GM19025 (cell line): ENCODE measurements at regions not wholly inside any gene's neighbourhood (a gene's known extent, or its start where the extent isn't known, plus 50 kb on each side); places are given as distances from the start of the nearest gene placed in this dataset.

Experiments
- ATAC-seq: cut with Tn5 transposase; IDR thresholded peaks from one replicate; pipeline ENCODE4 v1.9.1; 2021; ENCODE audit warnings: mild to moderate bottlenecking, low read depth, moderate library complexity; ENCODE audit not compliant: unreplicated experiment

DNA sequence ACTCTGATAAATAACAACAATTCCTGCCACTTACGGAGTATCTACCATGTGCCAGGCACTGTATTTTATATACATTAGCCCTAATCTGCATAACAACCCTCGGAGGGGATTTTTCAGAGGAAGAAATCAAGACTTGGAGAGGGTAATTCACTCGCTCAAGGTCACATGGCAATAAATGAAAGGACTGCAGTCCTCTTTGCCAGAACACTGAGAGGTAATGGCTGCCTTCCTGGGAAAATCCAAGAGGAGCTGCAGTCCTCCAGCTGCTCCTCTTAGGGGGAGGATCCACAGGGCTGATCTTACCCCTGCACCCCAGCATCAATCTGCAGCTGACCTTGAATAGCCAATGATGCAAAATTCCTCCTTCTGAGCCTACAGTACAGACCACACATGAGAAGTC lies 114.1 kb upstream of the RPL38 start:
- ATAC-seq, result no peak

DNA sequence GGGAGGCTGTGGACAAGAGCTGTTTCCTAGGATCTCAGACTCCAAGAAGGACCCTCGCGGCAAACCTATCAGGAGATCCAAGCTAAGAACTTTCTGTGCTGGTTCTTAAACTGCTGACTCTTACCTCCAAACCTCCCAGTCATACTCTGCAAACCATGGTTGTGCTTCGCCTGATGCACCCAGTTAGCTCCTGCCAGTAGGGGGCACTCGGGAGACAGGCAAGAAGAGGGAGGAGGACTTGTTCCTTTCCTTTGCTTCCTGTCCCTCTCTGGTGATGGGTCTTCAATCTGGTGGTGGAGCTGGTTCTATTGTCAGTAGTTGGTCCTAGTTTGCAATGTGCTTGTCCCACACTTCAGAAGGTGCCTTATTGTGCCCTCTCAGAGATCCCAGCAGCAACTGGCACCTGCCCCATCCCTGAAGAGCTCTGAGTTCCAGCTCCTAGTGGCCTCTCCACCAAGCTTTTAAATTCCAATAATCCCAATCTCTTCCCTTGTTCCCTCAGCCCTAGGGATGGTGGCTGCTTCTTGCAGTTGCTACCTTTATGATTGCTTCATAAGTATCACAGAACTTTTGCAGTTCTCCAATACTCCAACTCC lies 113.5 kb upstream of the RPL38 start:
- ATAC-seq, result no peak

DNA sequence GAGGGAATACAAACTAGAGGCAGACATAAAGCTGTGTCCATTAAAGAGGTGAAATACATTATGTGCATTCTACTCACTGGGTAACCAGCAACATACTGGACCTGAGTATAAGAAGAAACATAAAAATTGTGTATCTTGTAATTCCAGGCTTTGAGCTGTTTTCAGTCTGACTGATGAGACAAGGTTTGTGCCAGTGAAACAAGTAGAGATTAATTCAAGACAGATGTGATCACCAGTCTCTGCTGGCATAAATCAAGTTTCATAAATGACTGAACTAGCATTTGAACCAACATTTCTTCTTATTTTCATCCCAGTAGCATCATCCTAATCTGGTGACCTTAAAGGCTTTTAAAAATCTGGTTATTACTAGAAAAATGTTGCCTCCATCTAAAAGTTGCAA lies 108.8 kb upstream of the RPL38 start:
- ATAC-seq, result no peak

DNA sequence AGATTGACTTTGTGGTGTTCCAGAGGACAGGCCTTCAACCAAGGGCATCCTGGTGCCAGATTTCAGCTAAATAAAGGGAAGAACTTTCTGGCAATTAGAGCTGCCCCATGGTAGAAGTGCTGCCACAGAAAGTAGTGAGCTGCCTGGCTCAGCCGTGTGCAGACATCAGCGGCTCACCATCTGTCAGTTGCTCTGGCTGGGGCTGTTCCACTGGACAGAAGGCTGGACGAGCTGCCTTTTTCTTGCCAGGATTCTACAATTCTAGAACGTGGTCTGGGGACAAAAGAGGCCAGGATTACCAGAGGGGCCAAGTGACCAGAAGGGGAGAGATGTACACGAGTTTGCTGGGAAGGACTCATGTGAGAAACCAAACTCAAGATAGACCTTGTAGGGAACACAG lies 107.0 kb upstream of the RPL38 start:
- ATAC-seq, result no peak

DNA sequence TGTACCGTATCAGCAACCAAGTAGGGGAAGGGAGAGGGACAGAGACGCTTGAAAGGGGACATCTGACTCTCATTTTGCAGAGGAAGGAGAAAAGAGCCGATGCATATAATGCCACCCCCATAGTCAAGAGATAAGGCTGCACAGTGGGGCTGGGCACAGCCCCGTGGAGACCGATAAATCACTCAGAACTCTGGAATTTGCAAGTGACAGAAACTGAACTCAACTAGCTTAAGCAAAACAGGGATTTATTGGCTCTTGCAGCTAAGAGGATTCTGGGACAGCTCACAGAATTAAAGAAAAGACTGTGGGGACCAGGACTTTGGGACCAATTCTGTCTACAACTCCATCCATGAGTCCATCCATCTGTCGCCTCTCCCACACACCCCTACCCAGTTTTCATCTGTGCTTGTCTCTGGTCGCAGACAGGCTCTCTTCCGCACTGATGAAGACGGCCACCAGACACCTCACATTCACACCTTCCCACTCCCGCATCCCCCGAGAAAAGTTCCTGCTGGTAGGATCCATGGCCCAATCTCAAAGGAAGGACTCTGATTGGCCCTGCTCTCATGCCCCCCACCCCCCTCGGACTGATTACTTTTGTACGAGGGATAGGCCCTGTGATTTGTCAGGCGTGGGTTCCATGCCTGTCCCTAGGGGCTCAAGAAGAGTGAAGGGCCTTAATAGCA lies 105.9 kb upstream of the RPL38 start:
- ATAC-seq, result no peak

DNA sequence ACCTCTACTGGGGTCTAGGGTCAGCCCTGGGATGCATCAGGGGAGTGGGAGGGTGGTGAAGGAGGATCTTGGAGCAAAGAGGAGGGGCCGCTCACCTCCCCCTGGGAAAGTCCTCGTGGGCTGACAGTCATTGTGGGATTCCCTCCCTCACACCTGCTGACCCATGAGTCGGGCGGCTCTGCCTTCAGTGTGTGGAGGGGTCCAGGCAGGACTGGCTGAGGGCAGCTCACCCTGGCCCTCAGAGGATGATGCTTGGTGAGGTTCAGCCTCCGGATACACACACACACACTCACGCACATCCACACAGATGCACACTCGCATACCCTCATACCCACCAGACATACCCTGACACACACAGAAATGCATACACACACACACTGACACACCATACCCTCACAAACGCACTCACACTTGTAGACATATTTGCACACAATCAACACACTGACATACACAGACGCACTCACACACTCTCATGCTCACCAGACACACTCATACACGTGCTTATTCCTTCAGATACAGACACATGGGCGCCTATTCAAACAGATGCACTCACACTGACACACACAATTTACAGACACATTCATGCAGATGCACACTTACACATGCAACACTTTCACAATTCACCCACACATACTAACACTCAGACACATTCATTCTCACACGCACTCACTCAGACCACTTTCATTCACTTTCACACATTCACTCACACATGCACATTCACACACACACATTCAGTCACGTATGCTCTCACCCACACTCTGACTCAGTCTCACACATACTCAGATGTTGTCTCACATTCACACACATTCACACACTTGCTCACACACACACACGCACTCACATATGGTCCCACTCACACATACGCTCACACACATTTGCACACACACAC lies 105.1 kb upstream of the RPL38 start:
- no peak for ATAC-seq

DNA sequence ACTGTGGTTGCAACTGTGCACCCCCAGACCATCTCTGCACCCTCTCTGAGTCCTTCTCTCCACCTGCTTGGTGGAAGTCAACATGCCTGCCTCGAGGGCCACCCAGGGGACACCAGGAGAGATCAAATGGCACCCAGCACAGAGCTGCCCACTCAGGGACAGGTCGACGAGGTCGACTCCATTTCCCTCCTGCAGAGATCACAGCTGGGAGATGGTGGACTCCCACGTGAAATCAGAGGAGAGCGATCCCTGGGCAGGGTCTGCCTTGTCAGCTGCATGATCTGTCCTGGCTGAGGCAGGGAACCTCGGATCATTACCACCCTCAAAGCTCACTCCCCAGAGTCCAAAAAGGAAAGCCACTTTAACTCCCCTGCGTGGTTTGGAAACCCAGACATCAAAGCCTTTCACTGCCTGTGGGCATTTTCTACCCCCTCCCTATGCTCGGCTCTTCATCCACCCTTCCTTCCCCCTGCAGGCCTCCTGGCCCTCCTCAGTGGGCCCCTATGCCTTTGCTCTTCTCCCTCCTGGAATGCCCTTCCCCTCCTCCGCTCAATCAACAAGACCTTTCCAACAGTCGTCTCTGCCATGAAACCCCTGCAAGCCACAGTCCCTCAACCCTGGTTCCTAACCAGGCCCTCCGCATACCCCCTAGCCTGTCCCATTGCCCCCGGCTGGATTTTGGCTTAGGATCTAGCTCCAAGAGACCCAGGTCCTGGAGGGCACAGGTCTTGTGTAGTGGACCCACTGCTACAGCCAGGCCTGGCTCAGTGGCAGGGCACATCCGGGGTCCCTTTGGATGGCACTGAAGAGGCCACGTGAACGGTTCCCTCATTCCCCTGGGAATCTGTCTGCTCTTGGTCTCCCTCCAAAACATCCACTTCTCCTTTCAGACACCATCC lies 103.8 kb upstream of the RPL38 start:
- no peak for ATAC-seq

DNA sequence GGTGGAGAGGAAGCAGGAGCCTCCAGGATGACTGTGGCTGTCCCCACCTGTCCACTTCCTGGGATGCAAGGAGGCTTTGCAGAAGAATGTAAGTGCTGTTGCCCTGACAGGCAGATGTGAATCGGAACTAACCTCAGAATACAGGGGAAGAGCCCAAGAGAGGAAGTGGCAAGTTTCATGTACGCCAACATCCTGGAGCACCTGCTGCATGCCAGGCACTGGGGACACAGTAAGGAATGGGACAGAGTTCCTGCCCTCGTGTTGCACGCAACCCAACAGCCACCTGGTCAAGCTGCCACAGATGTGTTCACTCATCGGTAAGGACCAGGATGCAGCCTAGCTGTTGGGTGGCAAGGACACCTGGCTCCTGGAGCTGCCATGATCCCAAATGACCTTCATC lies 98.6 kb upstream of the RPL38 start:
- no peak for ATAC-seq

DNA sequence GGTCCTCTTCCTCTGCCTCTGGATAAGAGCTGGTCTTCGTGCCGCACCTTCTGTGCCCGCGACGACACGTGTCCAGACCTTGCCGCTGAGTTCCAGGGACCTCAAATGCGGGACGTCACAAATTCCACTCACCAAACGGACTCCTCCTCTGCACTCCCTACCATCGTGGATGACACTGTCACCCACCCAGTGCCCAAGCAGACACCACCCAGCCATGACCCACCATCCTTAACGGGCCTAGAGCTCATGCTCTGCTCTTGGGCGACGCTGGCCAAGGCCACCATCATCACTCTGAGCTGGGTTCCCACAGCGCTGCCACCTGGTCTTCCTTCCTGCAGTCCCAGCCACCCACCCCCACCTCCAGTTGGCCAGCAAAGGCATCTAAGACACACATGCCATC lies 96.4 kb upstream of the RPL38 start:
- no peak for ATAC-seq

DNA sequence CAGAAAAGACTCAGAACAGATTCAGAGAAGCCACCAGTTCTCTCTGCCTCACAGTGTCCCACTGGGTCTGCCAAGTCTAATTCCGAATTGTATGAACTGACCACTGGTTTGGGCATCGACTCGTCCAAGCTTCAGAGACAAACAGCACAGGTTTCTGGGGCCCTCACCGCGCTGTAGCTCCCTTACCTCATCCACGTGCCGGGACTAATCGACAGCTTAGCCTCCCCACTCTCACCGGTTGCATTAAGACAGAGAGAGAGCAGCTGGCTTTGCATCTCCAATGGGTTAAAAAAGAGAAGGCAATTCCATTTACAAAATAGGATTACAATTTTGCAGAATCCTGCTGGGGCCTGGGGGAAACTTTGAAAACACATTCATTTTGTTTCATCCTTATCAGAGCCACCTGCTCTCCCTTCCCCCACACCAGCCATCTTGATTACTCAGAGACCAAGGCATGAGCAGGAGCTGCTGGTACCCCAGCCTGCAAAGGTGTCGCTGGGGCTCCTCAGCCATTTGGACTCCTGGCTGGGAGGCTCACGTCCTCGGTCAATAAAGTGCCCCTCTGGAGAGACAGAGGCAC lies 95.3 kb upstream of the RPL38 start:
- no peak for ATAC-seq

DNA sequence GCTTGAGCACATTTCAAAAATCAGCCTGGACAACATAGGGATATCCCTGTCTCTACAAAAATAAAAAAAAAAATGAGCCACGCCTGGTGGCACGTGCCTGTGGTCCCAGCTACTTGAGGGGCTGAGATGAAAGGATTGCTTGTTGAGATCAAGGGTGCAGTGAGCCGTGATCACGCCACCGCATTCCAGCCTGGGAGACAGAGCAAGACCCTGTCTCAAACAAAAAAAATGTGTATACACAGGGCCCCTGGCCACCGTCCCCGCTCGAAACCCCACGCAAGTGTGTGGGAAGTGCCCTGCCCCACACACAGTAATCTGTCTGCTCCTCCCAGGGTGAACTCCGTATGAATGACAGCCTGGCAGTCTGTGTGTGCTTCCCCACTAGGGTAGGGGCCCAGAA lies 93.0 kb upstream of the RPL38 start:
- no peak for ATAC-seq

DNA sequence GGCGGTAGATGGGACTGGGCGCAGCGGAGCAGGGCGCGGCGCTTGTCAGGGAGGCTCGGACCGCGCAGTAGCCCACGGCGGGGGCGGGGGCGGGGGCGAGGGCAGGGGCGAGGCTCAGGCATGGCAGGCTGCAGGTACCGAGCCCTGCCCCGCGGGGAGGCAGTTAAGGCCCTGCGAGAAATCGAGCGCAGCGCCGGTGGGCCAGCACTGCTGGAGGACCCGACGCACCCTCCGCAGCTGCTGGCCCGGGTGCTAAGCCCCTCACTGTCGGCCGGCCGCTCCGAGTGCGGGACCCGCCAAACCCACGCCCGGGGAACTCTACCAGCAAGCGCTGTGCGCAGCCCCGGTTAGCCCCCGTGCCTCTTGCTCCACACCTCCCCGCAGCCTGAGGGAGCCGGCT lies 90.2 kb upstream of the RPL38 start:
- no peak for ATAC-seq

DNA sequence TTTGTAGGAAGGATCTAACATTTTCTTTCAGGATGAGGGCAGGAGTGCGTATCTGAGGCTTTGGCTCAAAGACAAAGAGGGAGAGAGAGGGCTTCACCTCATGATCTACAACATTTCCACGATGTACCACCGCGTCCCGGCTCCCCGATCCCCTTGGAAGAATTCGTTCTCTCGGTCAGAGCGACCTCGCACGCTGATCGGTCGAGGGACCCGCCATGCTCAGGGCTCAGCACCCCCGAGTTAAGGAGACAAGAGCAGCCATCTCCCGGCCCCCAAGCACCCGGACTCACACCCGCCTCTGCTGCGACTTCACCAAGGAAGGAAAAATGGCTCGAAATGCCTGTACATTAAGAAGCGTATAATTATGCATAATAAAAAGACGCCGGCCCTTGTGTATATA lies 89.5 kb upstream of the RPL38 start:
- ATAC-seq, result no peak

DNA sequence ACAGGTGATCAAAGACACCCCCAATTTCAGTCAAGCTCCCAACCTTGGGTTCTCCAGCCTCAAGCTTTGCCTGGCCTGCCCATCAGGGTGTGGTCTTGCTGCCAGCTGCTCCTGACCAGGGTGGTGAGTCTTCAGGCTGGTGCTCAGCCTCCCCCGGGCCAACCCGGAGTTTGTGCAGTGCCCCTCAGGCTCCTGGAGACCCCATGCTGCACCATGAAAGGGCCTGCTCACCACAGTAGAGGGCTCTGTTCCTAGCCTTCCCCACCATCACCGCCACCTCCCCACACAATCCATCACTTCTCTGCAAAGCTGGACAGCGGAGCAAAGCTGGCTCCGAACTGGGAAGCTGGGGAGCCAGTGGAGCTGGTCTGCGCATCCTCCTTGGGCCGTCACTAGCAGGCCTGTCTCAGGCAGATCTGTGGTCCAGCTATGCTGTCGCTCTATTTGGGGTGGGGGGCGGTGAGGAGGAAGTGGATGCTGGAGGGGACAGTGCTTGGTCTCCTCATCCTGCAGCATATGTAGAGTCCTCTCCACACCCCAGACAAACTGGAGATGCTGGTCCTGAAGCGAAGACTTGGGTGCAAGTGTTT lies 88.5 kb upstream of the RPL38 start:
- no peak for ATAC-seq

DNA sequence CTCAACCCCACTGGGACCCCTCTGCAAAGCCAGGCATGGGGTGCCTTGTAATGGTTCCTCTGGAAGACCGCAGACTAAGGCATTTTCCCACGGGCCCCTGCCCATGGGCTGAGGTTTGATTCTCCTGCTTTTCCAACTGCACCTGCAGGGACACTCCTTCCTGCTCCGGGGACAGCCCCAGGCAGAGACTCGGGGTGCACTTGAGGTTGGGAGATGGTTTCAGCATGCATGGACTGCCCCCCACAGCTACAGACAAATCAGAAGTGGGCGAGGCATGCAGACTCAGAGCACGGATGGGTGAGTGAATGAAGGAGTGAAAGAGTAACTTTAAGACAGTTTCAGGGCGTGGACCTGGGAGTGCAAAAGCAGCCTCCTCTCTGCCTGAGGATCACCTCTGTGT lies 87.9 kb upstream of the RPL38 start:
- ATAC-seq, result no peak

DNA sequence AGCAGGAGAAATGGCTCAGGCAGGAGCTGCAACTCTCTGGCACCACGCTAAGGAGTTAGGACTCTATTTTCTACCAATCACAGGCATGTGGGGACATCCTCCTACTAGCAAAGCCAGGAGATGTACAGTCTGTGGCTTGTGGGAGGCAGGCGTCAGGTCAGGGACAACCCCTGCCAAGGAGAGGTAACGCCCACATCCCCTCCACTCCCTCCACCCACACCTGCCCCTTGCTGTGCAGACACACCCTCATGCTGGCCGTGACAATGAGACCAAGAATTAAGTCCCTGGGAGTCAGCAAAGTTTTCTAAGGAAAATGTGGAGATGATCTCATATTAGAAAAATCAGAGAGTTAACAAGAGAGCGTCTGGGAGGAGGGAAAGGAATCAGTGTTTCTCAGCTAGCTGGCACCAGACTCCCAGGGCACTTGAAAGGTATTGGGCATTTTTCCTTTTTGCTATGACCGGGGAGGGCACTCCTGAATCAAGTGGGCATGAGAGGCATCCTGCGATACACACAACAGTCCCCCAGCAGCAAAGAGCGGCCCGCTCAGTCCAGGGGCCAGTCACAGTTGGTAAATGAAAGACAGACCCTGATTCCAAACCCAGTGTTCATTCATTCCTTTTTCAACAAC lies 87.3 kb upstream of the RPL38 start:
- no peak for ATAC-seq

DNA sequence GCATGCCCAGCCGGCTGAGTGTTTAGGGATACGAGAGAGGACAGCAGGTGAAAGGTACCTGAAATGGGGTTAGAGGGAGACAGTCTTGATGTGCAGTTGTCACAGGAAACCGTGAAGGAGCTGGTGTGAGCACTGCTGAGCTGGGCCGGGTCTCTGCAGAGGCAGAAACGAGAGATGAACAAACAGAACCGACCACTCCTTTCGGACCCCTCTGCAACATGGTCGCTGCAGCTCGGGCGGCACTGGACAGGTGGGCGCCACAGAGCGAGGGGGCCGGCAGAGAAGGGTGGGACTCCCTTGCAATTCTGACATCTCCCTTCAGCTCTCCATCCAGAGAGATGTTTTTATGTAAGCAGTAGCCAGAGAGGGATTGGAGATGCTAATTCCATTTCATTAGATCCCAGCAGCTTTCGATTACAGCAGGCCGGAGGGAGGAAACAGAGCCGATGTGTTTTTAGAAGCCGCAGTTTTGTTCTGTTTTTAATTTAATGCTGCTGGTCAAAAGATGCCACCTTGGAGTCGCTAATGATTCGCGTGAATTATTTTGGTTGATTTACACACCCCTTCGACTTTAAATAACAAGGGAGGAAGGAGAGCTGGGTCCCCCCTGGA lies 86.3 kb upstream of the RPL38 start:
- ATAC-seq, result no peak

DNA sequence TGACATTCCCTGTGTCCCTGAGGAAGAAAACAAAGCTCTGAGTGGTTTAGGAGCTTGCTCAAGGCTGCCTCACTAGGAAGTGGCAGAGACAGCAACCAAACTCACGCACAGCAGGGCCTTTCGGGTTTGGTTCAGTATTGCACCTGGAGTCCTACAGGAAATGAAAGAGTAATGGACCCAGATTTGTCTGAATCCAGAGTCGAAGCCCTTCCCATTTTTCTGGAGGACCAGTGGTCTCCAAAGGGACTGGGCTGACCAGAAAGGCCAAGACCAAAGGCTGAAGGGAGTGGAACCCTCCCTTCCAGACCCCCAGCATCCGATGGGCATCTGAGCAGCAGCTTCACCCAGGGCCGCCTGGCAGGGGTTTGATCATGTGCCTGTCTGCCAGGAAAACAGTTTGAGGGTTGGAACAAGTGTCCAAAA lies 85.5 kb upstream of the RPL38 start:
- no peak for ATAC-seq

DNA sequence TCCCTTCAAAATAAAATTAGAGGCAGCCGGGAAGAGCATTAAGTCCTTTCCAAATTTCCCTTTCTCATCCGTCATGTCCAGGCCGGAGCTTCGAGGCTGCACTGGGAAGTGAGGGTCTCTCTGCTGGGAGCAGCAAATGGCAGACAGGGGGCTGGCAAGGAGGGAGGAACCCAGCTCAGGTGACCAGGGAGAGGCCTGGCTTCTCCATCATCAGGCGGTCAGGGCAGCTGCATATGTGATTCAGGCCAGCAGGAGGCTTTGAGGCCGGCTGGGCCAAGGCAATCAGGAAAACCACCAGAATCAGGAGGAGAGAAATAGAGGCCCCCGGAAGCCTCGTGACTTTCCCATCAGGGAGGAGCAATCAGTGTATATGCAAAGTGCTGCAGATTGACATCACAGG lies 85.0 kb upstream of the RPL38 start:
- ATAC-seq, result no peak
